ENCODE measurements at regions not wholly inside any gene's neighbourhood (a gene's known extent, or its start where the extent isn't known, plus 50 kb on each side); places are given as distances from the start of the nearest gene placed in this dataset.

DNA sequence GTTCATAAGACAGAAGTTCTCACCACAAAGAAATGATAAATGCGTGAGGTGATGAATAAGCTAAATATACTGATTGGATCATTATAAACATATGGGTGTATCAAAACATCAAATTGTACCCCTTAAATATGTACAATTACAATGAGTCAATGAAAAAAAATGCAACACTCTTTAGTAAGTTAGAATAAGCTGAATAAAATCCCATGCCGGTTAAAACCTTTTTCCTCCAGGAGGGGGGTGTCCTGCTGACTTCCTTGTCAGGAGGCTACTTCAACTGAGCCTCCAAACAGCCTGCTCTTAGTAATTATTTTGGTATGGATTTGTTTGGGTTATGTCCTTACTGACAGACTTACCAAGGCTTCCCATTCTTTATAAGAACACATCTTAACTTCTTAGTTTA, 649.1 kb downstream of the INHBA start:
- TF ChIP-seq GATA2 (IDR thresholded peaks at IDR 0.05; ENCODE audit: low read depth, low read length): no peak
- no peak for TF ChIP-seq GATA3 (IDR thresholded peaks at IDR 0.05; ENCODE audit: low read depth, low read length)
